ENCODE measurements at regions not wholly inside any gene's neighbourhood (a gene's known extent, or its start where the extent isn't known, plus 50 kb on each side); places are given as distances from the start of the nearest gene placed in this dataset.

DNA sequence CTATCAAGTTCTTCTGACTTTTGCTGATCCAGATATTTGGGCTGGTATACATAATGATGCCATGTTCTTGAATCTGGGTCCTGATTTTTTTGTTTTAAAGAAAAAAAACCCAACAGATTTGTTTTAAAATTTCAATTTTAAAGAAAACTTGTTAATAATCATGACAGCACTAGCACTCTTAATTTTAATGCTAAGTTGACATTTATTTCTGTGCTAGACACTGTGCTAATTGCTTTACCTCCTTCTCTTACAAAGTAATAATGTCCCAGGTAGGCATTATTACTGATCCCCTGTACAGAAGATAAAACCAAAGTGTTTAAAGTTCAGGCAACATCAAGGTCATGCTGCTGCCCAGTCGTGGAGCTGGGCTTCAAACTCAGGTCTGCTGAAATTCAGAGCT lies 101.9 kb downstream of the ZNF608 start:
- no peak for DNase-seq (ENCODE audit: low spot score)

GRCh38 chr5:124644138-124644537 lies 102.3 kb downstream of the ZNF608 start:
- no peak for DNase-seq (ENCODE audit: low spot score)

DNA sequence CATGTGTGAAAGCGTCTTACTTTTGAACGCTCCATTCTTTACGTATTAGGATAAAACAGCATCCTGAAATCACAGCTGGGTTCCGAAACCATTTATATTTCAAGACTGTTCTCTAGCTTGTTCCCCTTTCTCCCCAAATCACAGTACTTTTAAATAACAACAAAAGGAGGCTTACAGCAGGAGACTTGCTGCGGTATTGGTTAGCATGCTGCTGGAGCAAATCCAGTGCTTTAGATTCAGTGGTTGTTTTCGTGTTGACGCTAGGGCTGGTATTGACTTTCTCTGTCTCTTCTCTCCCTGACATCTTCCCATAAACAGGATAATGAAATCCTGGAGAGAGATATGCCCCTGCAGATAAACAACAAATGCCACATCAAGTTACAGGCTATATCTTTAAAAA lies 103.1 kb downstream of the ZNF608 start:
- no peak for DNase-seq (ENCODE audit: low spot score)

GRCh38 chr5:124642151-124642550 lies 104.3 kb downstream of the ZNF608 start:
- DNase-seq (ENCODE audit: low spot score) = no peak

DNA sequence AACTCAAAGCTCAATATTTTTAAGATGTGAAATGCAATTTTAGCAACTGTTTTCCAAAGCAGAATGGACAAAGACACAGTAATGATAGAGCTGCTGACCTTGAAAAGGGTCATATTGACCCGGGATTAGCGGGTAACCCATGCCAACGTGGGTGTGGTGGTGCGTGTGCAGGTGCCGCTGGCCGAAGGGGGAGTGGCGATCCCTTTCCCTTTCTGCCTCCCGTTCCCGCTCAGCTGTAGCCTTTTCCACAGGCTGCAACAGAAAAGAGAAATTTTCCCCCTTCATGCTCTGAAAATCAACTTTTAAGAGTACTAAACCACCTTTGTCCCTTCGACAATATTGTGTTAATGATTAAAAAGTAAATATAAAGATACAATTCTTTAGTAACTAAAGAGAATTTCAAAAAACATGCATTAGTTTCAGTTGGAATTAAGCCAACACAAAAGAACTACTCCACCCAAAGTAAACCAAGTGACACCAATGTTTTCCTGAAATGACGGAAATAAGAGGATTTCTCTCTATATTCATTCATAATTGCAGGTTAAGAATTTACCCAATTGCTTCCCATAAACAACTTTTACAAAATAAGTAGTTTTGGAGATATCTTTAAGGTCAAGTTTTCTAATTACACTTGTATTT lies 105.2 kb downstream of the ZNF608 start:
- DNase-seq (ENCODE audit: low spot score) = no peak

GRCh38 chr5:124639095-124639665 lies 107.3 kb downstream of the ZNF608 start:
- DNase-seq (ENCODE audit: low spot score) = no peak

- DNase-seq (ENCODE audit: low spot score) = no peak
These were observed 109.4 kb downstream of the ZNF608 start for GRCh38 chr5:124637011-124637410.

DNA sequence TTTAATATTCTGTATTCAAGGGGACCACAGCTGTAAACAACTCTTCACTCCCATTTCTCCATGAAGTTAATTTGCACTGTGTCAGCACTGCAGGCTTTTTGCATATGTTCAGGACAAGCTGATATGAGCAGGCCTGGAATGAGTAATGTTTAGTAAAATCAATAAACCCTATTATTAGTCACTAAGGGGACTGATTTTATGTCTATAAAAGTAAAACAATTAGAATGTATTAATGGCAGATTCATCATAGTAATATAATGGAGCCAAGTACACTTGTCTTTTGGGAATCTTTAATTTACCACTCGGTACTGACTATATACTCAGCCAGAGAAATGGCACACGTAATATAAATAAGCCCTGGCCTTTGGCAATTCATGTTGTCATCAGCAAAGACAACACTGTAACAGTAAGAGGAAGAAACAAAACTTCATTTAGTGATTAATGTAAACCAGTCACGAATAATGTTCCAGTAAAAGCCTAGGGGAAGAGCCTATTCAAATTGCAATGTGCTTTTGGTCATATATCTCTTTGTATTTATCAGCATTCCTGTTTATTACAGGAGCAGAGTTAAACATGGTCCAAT lies 111.6 kb downstream of the ZNF608 start:
- DNase-seq (ENCODE audit: low spot score) = no peak

DNA sequence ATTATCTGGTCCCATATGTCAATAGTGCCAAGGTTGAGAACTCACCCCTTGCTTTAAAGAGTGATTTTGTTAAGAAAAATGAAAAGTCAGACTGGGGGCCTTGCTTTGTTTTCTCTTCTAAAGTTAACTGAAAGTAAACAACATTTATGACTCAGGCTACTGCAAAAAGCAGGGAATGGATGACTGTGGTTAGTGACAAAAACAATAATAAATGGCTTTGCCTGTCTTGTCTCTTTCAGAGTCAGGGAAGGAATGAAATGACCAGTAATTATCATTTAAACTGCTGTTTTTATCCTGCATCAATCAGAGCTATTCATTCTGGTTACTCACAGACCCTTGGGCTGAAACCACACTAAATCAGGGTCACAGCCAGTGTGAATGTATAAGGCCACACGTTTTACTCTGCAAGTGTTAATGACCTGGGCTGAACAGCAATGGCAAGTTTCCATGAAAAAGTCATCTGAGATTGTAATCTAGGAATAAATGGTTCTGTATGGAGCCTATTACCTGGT lies 112.2 kb downstream of the ZNF608 start:
- no peak for DNase-seq (ENCODE audit: low spot score)

DNA sequence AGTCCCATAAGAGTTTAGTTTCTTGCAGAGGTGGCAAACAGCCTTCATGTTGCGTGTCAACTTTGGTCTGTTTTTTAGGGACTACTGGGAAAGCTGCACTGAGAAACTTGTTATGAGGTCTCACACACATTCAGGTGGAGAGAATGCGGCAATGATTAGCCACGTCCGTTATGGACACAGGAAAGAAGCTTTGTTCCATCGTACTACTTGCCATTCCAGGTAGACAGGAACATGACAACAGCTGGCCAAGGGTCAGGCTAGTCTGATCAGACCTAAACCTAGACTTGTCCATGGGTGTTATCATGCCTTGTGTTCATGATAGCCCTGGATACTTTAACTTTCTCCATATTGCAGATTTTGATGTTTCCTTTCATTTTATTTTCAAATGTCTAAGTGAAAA lies 113.2 kb downstream of the ZNF608 start:
- no peak for DNase-seq (ENCODE audit: low spot score)

DNA sequence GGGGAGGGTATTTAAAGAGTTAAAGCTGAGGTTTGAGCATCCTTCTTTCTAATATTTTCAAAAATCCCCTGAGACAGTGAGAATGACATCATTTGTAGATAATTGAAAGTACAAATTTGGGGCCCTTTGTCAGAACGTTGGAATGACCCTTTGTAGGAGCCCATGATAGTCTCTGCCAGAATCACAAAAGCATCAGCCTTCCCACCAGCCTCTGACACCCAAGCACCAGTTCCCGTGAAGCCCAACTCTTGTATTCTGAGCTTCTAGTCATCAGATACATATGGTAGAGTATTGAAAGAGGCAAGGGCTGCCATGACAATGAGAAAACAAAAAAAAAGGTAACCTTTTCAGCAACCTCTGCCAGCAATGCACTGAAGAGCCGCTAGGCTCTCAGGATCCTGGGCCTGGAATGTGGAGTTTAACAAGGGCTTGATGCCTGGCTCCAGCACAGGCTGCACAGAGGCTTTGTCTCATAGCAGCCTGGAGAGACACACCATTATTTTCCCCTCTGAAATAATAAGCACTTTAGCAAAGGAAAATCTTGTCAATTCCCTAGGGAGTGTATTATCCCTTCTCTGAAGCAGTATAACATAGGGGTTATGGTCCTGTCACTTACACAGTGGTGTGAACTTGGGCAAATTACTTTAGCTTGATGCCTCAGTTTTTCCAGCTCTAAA lies 114.4 kb downstream of the ZNF608 start:
- no peak for DNase-seq (ENCODE audit: low spot score)

GRCh38 chr5:124630767-124631704 lies 115.4 kb downstream of the ZNF608 start:
- no peak for DNase-seq (ENCODE audit: low spot score)

DNA sequence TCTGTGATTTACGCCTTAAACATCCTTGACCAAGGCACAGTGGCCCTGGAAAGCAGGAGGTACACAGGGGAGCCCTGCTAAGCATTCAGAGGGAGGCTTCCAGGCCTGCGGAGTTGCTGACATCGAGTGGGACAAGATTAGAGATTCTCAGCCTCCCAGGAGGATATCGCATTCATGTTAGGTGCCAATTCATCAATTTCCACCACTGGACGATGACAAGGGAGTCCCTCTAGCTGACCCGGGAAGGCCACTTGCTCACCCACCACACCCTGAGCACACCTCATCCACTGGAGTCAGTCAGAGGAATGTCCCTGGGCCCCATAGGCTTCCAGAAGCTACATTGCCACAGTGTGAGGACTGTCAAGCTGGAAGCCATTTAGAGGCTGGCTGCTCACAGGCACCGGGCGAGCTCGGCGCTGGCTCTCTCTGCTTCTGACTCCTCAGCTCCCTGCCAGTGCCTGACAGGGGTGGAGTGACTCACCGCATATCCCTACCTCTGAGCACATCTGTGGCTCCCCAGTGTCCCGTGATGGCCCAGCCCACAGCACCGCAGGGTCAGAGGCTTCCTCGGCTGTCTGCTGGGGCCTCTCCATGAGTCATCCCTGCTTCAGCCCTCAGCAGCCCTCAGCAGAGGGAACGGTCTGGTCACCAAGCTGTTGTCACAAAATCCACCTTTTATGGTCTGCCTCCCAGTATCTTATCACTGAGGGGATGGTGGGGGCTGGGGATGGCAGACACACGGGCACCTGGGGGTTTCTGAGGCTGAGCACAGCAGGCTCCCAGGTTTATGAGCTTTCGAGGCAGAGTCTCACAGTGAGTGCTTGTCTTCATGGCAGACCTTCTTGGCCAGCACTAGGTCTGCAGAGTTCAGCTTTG lies 117.5 kb downstream of the ZNF608 start:
- DNase-seq (ENCODE audit: low spot score) = no peak

DNA sequence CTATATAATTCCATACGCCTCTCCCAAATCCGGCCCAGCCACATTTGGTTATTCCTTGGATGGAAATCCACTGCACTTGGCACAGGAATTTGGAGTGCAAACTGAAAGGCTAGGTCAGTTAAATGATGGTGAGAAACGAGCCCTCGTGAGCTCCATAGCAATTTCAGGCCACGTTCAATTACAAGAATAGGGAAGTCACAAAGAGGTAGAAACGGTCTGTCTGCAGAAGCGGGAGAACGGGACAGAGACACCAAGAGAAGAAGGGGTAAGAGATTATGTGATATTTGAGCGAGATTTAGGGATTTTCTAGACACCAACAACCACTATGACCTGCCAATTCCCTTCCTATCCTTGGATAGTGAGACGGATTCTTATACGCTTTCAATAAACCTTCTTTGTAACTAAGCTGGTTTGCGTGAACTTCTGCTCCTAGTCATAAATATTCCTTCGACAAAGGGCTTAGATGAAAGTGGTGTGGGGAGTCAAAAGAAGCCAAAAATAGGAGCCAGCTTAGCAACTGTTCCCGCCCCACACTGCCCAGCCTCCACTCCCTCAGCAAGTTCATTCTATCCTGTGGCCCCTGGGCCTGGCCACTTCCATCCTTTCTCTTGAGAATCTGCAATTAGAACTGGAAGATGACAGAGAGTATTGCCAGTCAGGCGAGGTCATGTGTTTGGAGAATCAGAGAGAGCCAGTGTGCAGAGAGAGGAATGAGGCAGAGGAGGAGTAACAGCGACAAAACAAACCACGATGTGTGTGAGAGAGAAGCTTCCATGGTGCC lies 118.4 kb downstream of the ZNF608 start:
- no peak for DNase-seq (ENCODE audit: low spot score)

DNA sequence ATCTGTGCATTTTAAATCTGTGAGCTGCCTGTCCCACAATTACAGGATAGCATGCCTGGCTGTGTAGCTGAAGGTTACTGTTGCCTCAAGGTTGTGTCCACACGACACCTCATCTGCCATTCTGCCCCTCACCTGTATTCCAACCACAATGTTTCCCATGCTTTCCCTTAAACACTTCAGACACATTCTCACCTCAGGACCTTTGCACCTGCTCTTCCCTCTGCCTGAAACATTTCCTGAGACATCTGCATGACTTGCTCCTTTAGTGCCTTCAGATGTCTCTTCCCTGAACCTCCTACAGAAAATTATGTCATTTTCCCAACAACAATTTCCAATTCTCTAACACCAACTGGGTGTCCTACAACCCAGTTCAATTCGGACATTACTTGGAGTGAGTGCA lies 120.4 kb downstream of the ZNF608 start:
- DNase-seq (ENCODE audit: low spot score) = no peak

GRCh38 chr5:124623265-124623664 lies 123.2 kb downstream of the ZNF608 start:
- no peak for DNase-seq (ENCODE audit: low spot score)

DNA sequence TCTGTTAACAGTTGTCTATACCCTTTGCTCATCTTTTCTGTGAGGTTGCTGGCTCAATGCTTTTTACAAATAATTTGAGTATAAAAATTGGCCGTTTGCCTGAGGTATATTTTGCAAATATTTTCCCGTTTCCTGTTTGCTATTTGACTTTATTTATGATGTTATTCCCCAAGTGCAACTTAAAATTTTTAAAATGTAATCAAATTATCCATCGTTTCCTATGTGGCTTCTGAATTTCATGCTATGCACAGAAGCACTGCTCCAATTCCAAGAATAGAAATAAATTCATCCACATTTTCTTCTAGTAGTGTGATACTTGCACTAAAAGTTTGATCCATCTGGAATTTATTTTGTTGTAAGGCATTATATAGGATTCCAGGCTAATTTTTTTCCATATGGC lies 123.6 kb downstream of the ZNF608 start:
- no peak for DNase-seq (ENCODE audit: low spot score)

DNA sequence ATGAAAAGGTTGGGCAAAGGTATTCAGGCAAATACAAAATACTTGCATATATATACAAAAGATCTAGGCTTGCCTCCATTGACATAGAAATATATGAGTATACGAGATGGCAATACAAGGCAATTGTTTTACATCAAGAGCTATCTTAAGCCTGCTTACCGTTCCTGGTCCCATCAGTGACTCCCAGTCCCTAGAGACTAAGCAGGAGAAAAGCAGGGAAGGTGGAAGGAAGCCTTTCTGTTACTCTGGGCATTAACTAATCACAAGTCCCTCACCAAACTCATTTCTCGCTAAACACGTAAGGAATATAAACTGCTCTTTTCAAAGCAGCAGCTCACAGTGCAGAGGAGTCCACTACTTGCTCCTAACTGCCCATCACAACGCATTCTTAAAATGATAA lies 125.2 kb downstream of the ZNF608 start:
- no peak for DNase-seq (ENCODE audit: low spot score)

GRCh38 chr5:124620743-124621142 lies 125.7 kb downstream of the ZNF608 start:
- no peak for DNase-seq (ENCODE audit: low spot score)

DNA sequence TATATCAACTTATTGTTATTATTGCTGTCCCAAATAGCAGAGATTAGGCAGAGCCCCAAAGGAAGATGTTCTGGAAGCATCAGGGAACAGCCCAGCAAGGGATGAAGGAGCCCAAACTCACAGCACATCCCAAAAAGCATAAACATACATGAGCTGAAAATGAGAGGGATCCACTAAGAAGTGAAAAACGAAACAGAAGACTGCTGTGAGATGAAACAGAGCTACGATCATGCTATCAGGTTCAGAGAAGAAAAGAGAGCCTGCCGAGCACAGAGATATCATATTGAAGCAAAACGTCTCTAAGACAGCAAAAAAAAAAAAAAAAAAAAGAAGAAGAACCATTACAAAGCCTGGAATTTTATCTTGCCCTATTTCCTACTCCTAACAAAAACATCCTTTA lies 127.3 kb downstream of the ZNF608 start:
- no peak for DNase-seq (ENCODE audit: low spot score)

Data from putamen (tissue), 1 donor.